B cell (primary cell): ENCODE measurements at regions not wholly inside any gene's neighbourhood (a gene's known extent, or its start where the extent isn't known, plus 50 kb on each side); places are given as distances from the start of the nearest gene placed in this dataset.

Experiments used
- ATAC-seq: fragments of 200-7000 bp; cut with Tn5 transposase; one replicate; pipeline ENCODE4 v1.10.0; 2021; ENCODE audit warnings: low read depth, mild to moderate bottlenecking, moderate number of reproducible peaks, moderate library complexity
- CTCF ChIA-PET: fragments of 350-600 bp; sonication (Branson Sonifier 250); formaldehyde crosslinking; loops from one replicate; lab custom pipeline; 2021; ENCODE audit warnings: antibody characterized with exemption, inconsistent platforms; lab: Charles Lee
- POLR2A ChIA-PET: fragments of 350-600 bp; sonication (Branson Sonifier 250); formaldehyde crosslinking; loops from one replicate; lab custom pipeline; 2021; ENCODE audit warnings: antibody characterized with exemption; lab: Charles Lee
- DNase-seq: peaks from one replicate; pipeline ENCODE4 v3.0.0; 2013
- H2AFZ ChIP-seq: 2 replicates; pipeline ENCODE4 v1.6.1; 2012; ENCODE audit warnings: mild to moderate bottlenecking, low read depth, low read length; ENCODE audit not compliant: insufficient read depth, poor library complexity, severe bottlenecking
- H3K27ac ChIP-seq, 2 donors: 1 replicate in 1 of 2; 2 replicates in 1 of 2; pipeline ENCODE4 v1.5.1; 2012 to 2013; ENCODE audit warnings: low read length in 2 of 2, mild to moderate bottlenecking in 2 of 2, moderate library complexity in 1 of 2
- H3K27me3 ChIP-seq, 4 experiments: fragments of 200-600 bp in 1 of 4; sonication (generic) in 1 of 4; replicated peaks in 1 of 4; 1 replicate in 2 of 4; 2 replicates in 2 of 4; pipeline versions ENCODE4 v1.6.1 to v1.7.0; 2013 to 2016; ENCODE audit warnings: low read length in 3 of 4, mild to moderate bottlenecking in 2 of 4, mixed read lengths in 1 of 4, moderate library complexity in 1 of 4; ENCODE audit not compliant: insufficient read depth in 4 of 4, control insufficient read depth in 3 of 4; ENCODE audit errors: control extremely low read depth in 1 of 4
- H3K36me3 ChIP-seq, 2 experiments: replicated peaks in 1 of 2; 1 replicate in 1 of 2; 2 replicates in 1 of 2; pipeline versions ENCODE4 v1.6.1 to v1.7.1; 2013; ENCODE audit warnings: low read length in 1 of 2; ENCODE audit not compliant: insufficient read depth in 2 of 2, control insufficient read depth in 1 of 2; ENCODE audit errors: control extremely low read depth in 1 of 2, extremely low read depth in 1 of 2
- H3K4me1 ChIP-seq, 2 donors: fragments of 200-600 bp in 1 of 2; sonication (generic) in 1 of 2; 1 replicate in 1 of 2; 2 replicates in 1 of 2; pipeline versions ENCODE4 v1.5.1 to v1.6.1; 2013 to 2017; ENCODE audit warnings: low read length in 2 of 2; ENCODE audit not compliant: control insufficient read depth in 2 of 2, insufficient read depth in 2 of 2
- H3K4me2 ChIP-seq: replicated peaks from 2 replicates; pipeline ENCODE3; 2012; ENCODE audit warnings: mild to moderate bottlenecking, low read depth, low read length; ENCODE audit not compliant: poor library complexity, severe bottlenecking
- H3K4me3 ChIP-seq, 5 experiments: fragments of 200-600 bp in 1 of 5; sonication (generic) in 1 of 5; 1 replicate in 3 of 5; 2 replicates in 2 of 5; pipeline versions ENCODE4 v1.5.1 to v1.7.0; 2011 to 2016; ENCODE audit warnings: low read length in 4 of 5, mild to moderate bottlenecking in 4 of 5, low read depth in 2 of 5, control low read depth in 1 of 5, moderate library complexity in 1 of 5; ENCODE audit not compliant: insufficient read depth in 1 of 5; ENCODE audit errors: control extremely low read depth in 1 of 5, extremely low read depth in 1 of 5
- H3K79me2 ChIP-seq: fragments of 200-600 bp; sonication (generic); one replicate; pipeline ENCODE4 v1.6.0; 2016; ENCODE audit warnings: low read length; ENCODE audit not compliant: control insufficient read depth, insufficient read depth
- H3K9ac ChIP-seq: fragments of 200-600 bp; sonication (generic); 2 replicates; pipeline ENCODE4 v1.6.1; 2017; ENCODE audit warnings: mild to moderate bottlenecking, low read length, moderate library complexity
- H3K9me3 ChIP-seq, 3 donors: one replicate each; pipeline versions ENCODE4 v1.6.1 to v1.7.1; 2013; ENCODE audit warnings: low read length in 2 of 3; ENCODE audit not compliant: control insufficient read depth in 2 of 3, insufficient read depth in 1 of 3; ENCODE audit errors: control extremely low read depth in 1 of 3
- H4K20me1 ChIP-seq: 2 replicates; pipeline ENCODE4 v1.6.0; 2012; ENCODE audit warnings: mild to moderate bottlenecking, low read length; ENCODE audit not compliant: insufficient read depth, control insufficient read depth, poor library complexity, severe bottlenecking
- H3K27ac Mint-ChIP-seq: one replicate; pipeline ENCODE4 v1.8.0; 2021; ENCODE audit warnings: mixed read lengths
- H3K27me3 Mint-ChIP-seq: one replicate; pipeline ENCODE4 v1.8.0; 2021; ENCODE audit warnings: mixed read lengths
- H3K4me1 Mint-ChIP-seq: one replicate; pipeline ENCODE4 v1.8.0; 2021; ENCODE audit warnings: mixed read lengths
- H3K4me3 Mint-ChIP-seq: one replicate; pipeline ENCODE4 v1.8.0; 2021; ENCODE audit warnings: mixed read lengths
- H3K9me3 Mint-ChIP-seq: one replicate; pipeline ENCODE4 v1.8.0; 2022; ENCODE audit warnings: mixed read lengths; ENCODE audit not compliant: insufficient read depth
- CTCF ChIP-seq: fragments of 200-600 bp; IDR thresholded peaks from one replicate; pipeline ENCODE4 v1.8.0; 2022; ENCODE audit warnings: antibody characterized with exemption, mild to moderate bottlenecking
- EZH2 ChIP-seq: IDR thresholded peaks from 2 replicates; pipeline ENCODE4 v1.6.1; 2012; ENCODE audit warnings: borderline replicate concordance, low read depth, mild to moderate bottlenecking, moderate library complexity, low read length; ENCODE audit not compliant: insufficient read depth, poor library complexity, severe bottlenecking
- WGBS: methylation state at CpG from one replicate; pipeline ENCODE4 v1.1.5; 2013; ENCODE audit warnings: missing lambda C conversion rate; ENCODE audit not compliant: insufficient coverage; 5-methylcytosine and 5-hydroxymethylcytosine counted together
- intact Hi-C: fragments of 100-400 bp; cut with micrococcal nuclease; formaldehyde crosslinking; loops from one replicate; pipeline ENCODE4 v1.10.0; 2022

- ChIA-PET CTCF (interaction anchor here (0.6 kb wide), 1 partner anchor 43 kb away, joined by 3 read pairs; no protein-coding TSS in a partner anchor), POLR2A (no interaction called here)
- Histone ChIP-seq H3K36me3 (no peaks in the 10 kb centered on the region), H4K20me1 (no peaks in the 10 kb centered on the region), H3K9ac (no peak overlapping the region), H3K9me3 (peaks cover 0 to 3% (median 0%) of the 10 kb centered on the region in 3 donors), H3K4me1 (no peaks in the 10 kb centered on the region), H2AFZ (no peak overlapping the region), H3K4me3 (no peak overlapping the region), H3K27ac (no peak overlapping the region), H3K79me2 (no peaks in the 10 kb centered on the region), H3K4me2 (no peak overlapping the region), H3K27me3 (no peaks in the 10 kb centered on the region)
- no peaks in the 10 kb centered on the region for H3K4me1 Mint-ChIP-seq
- peaks cover 6% of the 10 kb centered on the region for H3K27me3 Mint-ChIP-seq
- no peak overlapping the region for H3K4me3 Mint-ChIP-seq
- TF ChIP-seq EZH2 = no peak
- no peak for TF ChIP-seq CTCF
- DNase-seq (no peak), ATAC-seq (no peak)
- WGBS = 55% methylated on average over 1 of the region's 2 CpGs
- intact Hi-C loops = no loop called here
- peaks cover 4% of the 10 kb centered on the region for H3K9me3 Mint-ChIP-seq
- no peak overlapping the region for H3K27ac Mint-ChIP-seq
These were observed 300.6 kb upstream of the ECI2 start for GRCh38 chr6:4435981-4436445.

GRCh38 chr6:4434655-4435054 lies 299.3 kb upstream of the ECI2 start:
- no peaks in the 10 kb centered on the region for H4K20me1 ChIP-seq
- no peak for ATAC-seq
- POLR2A ChIA-PET = no interaction called here
- Mint-ChIP-seq H3K9me3 (peaks cover 4% of the 10 kb centered on the region), H3K27ac (no peak overlapping the region), H3K4me3 (no peak overlapping the region), H3K4me1 (no peaks in the 10 kb centered on the region), H3K27me3 (peaks cover 6% of the 10 kb centered on the region)
- no peaks in the 10 kb centered on the region for H3K36me3 ChIP-seq
- H3K79me2 ChIP-seq = no peaks in the 10 kb centered on the region
- CTCF ChIA-PET = interaction anchor here (1.0 kb wide), 1 partner anchor 39 kb away, joined by 3 read pairs; no protein-coding TSS in a partner anchor
- intact Hi-C loops = no loop called here
- no peak overlapping the region for H2AFZ ChIP-seq
- H3K27ac ChIP-seq = no peak overlapping the region
- no peak for TF ChIP-seq CTCF
- no peak for TF ChIP-seq EZH2
- H3K4me2 ChIP-seq = no peak overlapping the region
- H3K4me1 ChIP-seq = no peaks in the 10 kb centered on the region
- 100% methylated on average over 1 of the region's 4 CpGs for WGBS
- peaks cover 0 to 11% (median 0%) of the 10 kb centered on the region in 3 donors for H3K9me3 ChIP-seq
- H3K27me3 ChIP-seq = no peaks in the 10 kb centered on the region
- DNase-seq = no peak
- H3K4me3 ChIP-seq = no peak overlapping the region
- H3K9ac ChIP-seq = no peak overlapping the region
